ENCODE measurements at regions not wholly inside any gene's neighbourhood (a gene's known extent, or its start where the extent isn't known, plus 50 kb on each side); places are given as distances from the start of the nearest gene placed in this dataset.

GRCh38 chr1:106780806-106781569, 275.5 kb upstream of the PRMT6 start:
- TF ChIP-seq, protein P1, sequence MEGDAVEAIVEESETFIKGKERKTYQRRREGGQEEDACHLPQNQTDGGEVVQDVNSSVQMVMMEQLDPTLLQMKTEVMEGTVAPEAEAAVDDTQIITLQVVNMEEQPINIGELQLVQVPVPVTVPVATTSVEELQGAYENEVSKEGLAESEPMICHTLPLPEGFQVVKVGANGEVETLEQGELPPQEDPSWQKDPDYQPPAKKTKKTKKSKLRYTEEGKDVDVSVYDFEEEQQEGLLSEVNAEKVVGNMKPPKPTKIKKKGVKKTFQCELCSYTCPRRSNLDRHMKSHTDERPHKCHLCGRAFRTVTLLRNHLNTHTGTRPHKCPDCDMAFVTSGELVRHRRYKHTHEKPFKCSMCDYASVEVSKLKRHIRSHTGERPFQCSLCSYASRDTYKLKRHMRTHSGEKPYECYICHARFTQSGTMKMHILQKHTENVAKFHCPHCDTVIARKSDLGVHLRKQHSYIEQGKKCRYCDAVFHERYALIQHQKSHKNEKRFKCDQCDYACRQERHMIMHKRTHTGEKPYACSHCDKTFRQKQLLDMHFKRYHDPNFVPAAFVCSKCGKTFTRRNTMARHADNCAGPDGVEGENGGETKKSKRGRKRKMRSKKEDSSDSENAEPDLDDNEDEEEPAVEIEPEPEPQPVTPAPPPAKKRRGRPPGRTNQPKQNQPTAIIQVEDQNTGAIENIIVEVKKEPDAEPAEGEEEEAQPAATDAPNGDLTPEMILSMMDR (IDR thresholded peaks at IDR 0.05): no peak
- TF ChIP-seq EP300 (IDR thresholded peaks at IDR 0.05): no peak
